Left ventricle myocardium inferior (tissue), 1 donor: ENCODE measurements at regions not wholly inside any gene's neighbourhood (a gene's known extent, or its start where the extent isn't known, plus 50 kb on each side); places are given as distances from the start of the nearest gene placed in this dataset.

Experiments used
- DNase-seq: peaks from one replicate; pipeline ENCODE4 v3.0.0-alpha.2; 2020
- H3K27ac ChIP-seq: fragments of 200-600 bp; replicated peaks from 2 replicates; pipeline ENCODE4 v1.8.0; 2021
- H3K27me3 ChIP-seq: fragments of 200-600 bp; 2 replicates; pipeline ENCODE4 v1.8.0; 2021; ENCODE audit warnings: low read depth
- H3K36me3 ChIP-seq: fragments of 200-600 bp; 2 replicates; pipeline ENCODE4 v1.8.0; 2021
- H3K4me1 ChIP-seq: fragments of 200-600 bp; 2 replicates; pipeline ENCODE4 v1.8.0; 2021
- H3K4me3 ChIP-seq: fragments of 200-600 bp; 2 replicates; pipeline ENCODE4 v1.8.0; 2021; ENCODE audit warnings: mild to moderate bottlenecking, moderate library complexity
- H3K9me3 ChIP-seq: fragments of 200-600 bp; replicated peaks from 2 replicates; pipeline ENCODE4 v1.8.0; 2021
- intact Hi-C: fragments of 100-400 bp; cut with micrococcal nuclease; formaldehyde crosslinking; loops from one replicate; pipeline ENCODE4 v1.11.0; 2022
- TF ChIP-seq, protein P1 (sequence below): fragments of 200-600 bp; IDR thresholded peaks from 2 replicates; pipeline ENCODE4 v1.8.0; 2021; ENCODE audit warnings: antibody characterized with exemption, mild to moderate bottlenecking, borderline replicate concordance
- donor health status: DM: no; HTN: yes; CAD: no; lungs with severe emphysema.

DNA sequence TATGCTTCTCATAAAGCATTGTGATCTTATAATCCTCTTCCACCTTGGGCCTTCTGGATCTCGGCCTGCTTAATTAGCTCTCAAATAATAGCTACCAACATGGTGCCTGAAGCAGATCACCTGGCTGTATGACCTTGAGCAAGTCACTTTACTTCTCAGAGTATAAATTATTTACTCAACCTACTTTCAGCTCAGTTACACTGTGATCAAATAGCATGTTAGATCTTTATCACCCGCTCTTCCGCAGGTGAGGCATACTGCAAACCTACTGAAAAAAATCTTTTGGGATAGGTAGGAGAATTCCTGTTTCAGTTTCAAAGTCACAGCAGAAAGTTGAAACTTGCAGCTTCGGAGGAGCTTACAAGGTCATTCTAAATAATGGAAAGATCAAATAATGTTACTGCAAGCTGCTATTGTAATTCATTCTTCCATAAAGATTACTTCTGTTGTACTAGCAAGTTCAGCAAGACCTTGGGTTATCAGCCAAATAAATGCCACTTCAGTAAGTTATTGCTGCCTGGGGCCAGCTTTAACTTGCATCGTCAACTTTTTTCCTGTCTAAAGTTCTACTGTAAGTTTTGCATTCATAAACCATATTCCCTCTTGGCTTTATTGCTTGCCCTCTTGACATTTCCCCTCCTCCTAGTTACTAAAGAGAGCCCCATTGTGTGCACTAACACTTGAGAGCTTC is 268.4 kb upstream of the ATP11B start:
- H3K36me3 ChIP-seq, result no peaks in the 10 kb centered on the region
- TF ChIP-seq, protein P1, sequence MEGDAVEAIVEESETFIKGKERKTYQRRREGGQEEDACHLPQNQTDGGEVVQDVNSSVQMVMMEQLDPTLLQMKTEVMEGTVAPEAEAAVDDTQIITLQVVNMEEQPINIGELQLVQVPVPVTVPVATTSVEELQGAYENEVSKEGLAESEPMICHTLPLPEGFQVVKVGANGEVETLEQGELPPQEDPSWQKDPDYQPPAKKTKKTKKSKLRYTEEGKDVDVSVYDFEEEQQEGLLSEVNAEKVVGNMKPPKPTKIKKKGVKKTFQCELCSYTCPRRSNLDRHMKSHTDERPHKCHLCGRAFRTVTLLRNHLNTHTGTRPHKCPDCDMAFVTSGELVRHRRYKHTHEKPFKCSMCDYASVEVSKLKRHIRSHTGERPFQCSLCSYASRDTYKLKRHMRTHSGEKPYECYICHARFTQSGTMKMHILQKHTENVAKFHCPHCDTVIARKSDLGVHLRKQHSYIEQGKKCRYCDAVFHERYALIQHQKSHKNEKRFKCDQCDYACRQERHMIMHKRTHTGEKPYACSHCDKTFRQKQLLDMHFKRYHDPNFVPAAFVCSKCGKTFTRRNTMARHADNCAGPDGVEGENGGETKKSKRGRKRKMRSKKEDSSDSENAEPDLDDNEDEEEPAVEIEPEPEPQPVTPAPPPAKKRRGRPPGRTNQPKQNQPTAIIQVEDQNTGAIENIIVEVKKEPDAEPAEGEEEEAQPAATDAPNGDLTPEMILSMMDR, result no peak
- no peaks in the 10 kb centered on the region for H3K4me1 ChIP-seq
- H3K27me3 ChIP-seq, result no peaks in the 10 kb centered on the region
- no peak overlapping the region for H3K27ac ChIP-seq
- no peak for DNase-seq
- no peak overlapping the region for H3K4me3 ChIP-seq
- intact Hi-C loops, result no loop called here
- peaks cover 4% of the 10 kb centered on the region for H3K9me3 ChIP-seq

DNA sequence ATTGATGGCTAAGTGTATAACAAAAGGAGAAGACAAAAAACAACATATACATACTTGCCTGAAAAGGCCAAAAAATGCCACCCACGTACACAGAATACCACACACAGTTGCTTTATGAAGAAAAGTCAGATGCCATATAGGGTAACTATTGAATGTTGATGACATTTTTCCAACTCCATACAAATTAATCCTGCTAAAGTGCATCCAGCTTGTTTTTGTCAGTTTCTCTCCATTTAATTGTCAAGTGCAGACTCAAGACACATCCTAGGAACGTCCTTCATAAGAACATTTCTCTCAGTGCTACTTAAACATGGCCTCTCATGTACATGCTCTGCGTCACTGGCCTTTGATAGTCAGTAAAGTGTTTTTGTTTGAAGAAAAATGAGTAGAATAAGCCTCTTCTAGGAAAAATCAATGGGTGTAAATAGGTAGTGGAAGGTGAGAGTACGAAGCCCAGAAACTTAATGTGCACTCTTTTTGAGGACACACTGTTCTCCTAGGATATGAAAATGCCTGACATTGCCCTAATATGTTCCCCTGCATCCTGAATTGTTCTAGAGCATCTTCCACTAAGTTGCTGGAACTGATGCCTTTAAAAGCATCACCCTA is 267.4 kb upstream of the ATP11B start:
- no peak overlapping the region for H3K27ac ChIP-seq
- DNase-seq, result no peak
- H3K27me3 ChIP-seq, result no peaks in the 10 kb centered on the region
- TF ChIP-seq, protein P1, result no peak
- H3K4me1 ChIP-seq, result no peaks in the 10 kb centered on the region
- H3K36me3 ChIP-seq, result no peaks in the 10 kb centered on the region
- intact Hi-C loops, result no loop called here
- H3K9me3 ChIP-seq, result peaks cover 4% of the 10 kb centered on the region
- H3K4me3 ChIP-seq, result no peak overlapping the region

DNA sequence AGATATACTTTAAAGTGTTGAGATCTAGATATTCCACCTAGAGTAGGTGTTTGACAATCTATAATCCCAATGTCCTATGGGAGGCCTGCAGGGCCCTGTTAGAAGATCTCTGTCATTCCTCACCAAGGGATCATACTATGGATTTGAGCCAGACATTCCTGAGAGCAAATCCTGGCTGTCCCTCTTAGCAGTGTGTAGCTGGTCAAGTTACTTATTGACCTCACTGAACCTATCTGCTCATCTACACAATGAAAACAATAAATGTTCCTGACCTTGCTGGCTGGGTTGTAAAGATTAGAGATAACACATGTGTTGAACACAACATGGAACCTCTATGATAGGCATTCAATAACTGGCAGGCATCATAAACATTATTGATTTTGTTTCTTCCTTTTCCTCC is 265.6 kb upstream of the ATP11B start:
- no peak overlapping the region for H3K27ac ChIP-seq
- DNase-seq, result no peak
- no peaks in the 10 kb centered on the region for H3K36me3 ChIP-seq
- H3K4me3 ChIP-seq, result no peak overlapping the region
- H3K27me3 ChIP-seq, result no peaks in the 10 kb centered on the region
- H3K4me1 ChIP-seq, result no peaks in the 10 kb centered on the region
- intact Hi-C loops, result no loop called here
- TF ChIP-seq, protein P1, result no peak
- peaks cover 4% of the 10 kb centered on the region for H3K9me3 ChIP-seq

DNA sequence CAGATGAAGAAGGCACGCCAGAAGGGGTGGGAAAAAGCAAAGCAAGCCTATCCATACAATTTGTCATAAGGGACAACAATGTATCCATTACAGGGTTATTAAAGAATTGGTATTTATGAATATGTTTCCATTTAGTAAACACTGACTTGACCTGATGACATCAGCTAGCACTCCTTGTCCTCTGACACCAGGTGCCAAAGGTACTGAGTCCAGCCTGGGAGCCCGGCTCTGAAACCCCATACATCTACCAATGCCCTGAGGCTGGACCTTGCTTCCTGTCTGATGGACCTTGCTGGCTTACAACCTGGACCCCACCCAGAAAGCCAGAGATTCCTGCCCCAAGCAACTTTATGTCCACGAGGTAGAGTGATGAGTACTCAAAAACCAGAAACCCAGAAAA is 263.0 kb upstream of the ATP11B start:
- no peaks in the 10 kb centered on the region for H3K9me3 ChIP-seq
- H3K4me1 ChIP-seq, result no peaks in the 10 kb centered on the region
- TF ChIP-seq, protein P1, result no peak
- no peaks in the 10 kb centered on the region for H3K27me3 ChIP-seq
- no peak overlapping the region for H3K4me3 ChIP-seq
- intact Hi-C loops, result no loop called here
- no peak overlapping the region for H3K27ac ChIP-seq
- no peaks in the 10 kb centered on the region for H3K36me3 ChIP-seq
- no peak for DNase-seq

DNA sequence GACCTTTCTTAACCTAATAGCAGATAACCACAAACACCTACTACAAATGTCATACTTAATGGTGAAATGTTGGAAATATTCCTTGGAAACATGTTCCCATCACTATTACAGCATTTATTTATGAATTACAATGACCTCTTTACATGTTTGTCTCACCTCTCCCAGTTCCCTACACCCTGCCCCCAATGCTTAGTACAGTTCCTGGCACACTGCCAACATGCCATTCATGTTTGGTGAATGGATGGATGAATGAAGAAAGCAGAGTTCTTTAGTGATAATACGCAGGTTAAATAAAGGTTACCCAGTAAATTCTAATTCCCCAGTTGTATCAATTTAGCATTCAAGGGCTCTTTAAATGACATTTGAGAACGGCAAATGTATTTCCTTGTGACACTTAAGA is 259.9 kb upstream of the ATP11B start:
- H3K27ac ChIP-seq, result no peak overlapping the region
- no peak for DNase-seq
- H3K27me3 ChIP-seq, result no peaks in the 10 kb centered on the region
- no peaks in the 10 kb centered on the region for H3K36me3 ChIP-seq
- intact Hi-C loops, result no loop called here
- TF ChIP-seq, protein P1, result no peak
- no peaks in the 10 kb centered on the region for H3K9me3 ChIP-seq
- no peak overlapping the region for H3K4me3 ChIP-seq
- H3K4me1 ChIP-seq, result no peaks in the 10 kb centered on the region
